IMR-90 (cell line): ENCODE measurements at regions not wholly inside any gene's neighbourhood (a gene's known extent, or its start where the extent isn't known, plus 50 kb on each side); places are given as distances from the start of the nearest gene placed in this dataset.

Source experiments
- ATAC-seq: fragments of 200-7000 bp; cut with Tn5 transposase; 2 replicates; pipeline ENCODE4 v1.9.1; 2020; ENCODE audit warnings: low read depth, mild to moderate bottlenecking, moderate library complexity
- BruUV-seq: library from RNA; stranded (reverse); fragments of 400-500 nt; replicated peaks from 2 replicates; lab custom pipeline; 2021; lab: Mats Ljungman, UMichigan
- CTCF ChIA-PET: fragments of 300-600 bp; formaldehyde crosslinking; extraction: SDS; loops from one replicate; lab custom pipeline; 2021; ENCODE audit warnings: antibody characterized with exemption; lab: Yijun Ruan, JAX
- POLR2A ChIA-PET: fragments of 300-600 bp; sonication (Branson Sonifier 250); formaldehyde crosslinking; loops from one replicate; lab custom pipeline; 2022; ENCODE audit warnings: antibody characterized with exemption; ENCODE audit not compliant: unreplicated experiment; lab: Charles Lee
- DNase-seq: peaks from one replicate; pipeline ENCODE4 v3.0.0; 2013
- H2AFZ ChIP-seq: replicated peaks from 2 replicates; pipeline ENCODE3; 2013; ENCODE audit warnings: low read length, mild to moderate bottlenecking; ENCODE audit not compliant: poor library complexity
- H2AK5ac ChIP-seq: 2 replicates; pipeline ENCODE4 v1.6.1; 2013; ENCODE audit warnings: low read depth, low read length, inconsistent platforms
- H2AK9ac ChIP-seq: replicated peaks from 2 replicates; pipeline ENCODE3; 2013; ENCODE audit warnings: mild to moderate bottlenecking, low read depth, low read length, moderate library complexity; ENCODE audit not compliant: poor library complexity
- H2BK120ac ChIP-seq: 2 replicates; pipeline ENCODE4 v1.6.1; 2013; ENCODE audit warnings: low read depth, low read length, inconsistent platforms
- H2BK15ac ChIP-seq: 3 replicates; pipeline ENCODE4 v1.6.1; 2013; ENCODE audit warnings: low read depth, low read length, inconsistent platforms
- H2BK20ac ChIP-seq: 2 replicates; pipeline ENCODE4 v1.6.1; 2013; ENCODE audit warnings: low read depth, mild to moderate bottlenecking, inconsistent platforms, low read length, moderate library complexity
- H2BK5ac ChIP-seq: 2 replicates; pipeline ENCODE4 v1.6.1; 2013; ENCODE audit warnings: mild to moderate bottlenecking, low read depth, low read length, inconsistent platforms; ENCODE audit not compliant: poor library complexity, severe bottlenecking
- H3K14ac ChIP-seq: replicated peaks from 2 replicates; pipeline ENCODE4 v1.6.1; 2013; ENCODE audit warnings: low read depth, low read length, inconsistent platforms
- H3K18ac ChIP-seq: 2 replicates; pipeline ENCODE4 v1.6.1; 2013; ENCODE audit warnings: low read depth, low read length, control low read depth
- H3K23ac ChIP-seq: 2 replicates; pipeline ENCODE4 v1.6.1; 2013; ENCODE audit warnings: low read depth, low read length, inconsistent platforms
- H3K27ac ChIP-seq: 2 replicates; pipeline ENCODE4 v1.5.1; 2013; ENCODE audit warnings: mild to moderate bottlenecking, control low read depth, low read length; ENCODE audit not compliant: insufficient read depth
- H3K27me3 ChIP-seq: 2 replicates; pipeline ENCODE4 v1.6.1; 2013; ENCODE audit warnings: low read length; ENCODE audit not compliant: control insufficient read depth, insufficient read depth
- H3K36me3 ChIP-seq: 2 replicates; pipeline ENCODE4 v1.6.1; 2013; ENCODE audit warnings: low read length, mixed read lengths; ENCODE audit not compliant: control insufficient read depth, insufficient read depth
- H3K4ac ChIP-seq: 2 replicates; pipeline ENCODE4 v1.6.1; 2013; ENCODE audit warnings: low read depth, low read length, inconsistent platforms
- H3K4me1 ChIP-seq: 2 replicates; pipeline ENCODE4 v1.6.1; 2013; ENCODE audit warnings: low read length, mixed read lengths; ENCODE audit not compliant: control insufficient read depth, insufficient read depth
- H3K4me2 ChIP-seq: 2 replicates; pipeline ENCODE4 v1.6.1; 2013; ENCODE audit warnings: low read depth, mild to moderate bottlenecking, control low read depth, low read length, moderate library complexity
- H3K4me3 ChIP-seq: 2 replicates; pipeline ENCODE4 v1.5.1; 2013; ENCODE audit warnings: low read depth, mild to moderate bottlenecking, control low read depth, low read length, moderate library complexity; ENCODE audit not compliant: insufficient read depth
- H3K56ac ChIP-seq: 2 replicates; pipeline ENCODE4 v1.6.1; 2013; ENCODE audit warnings: low read length, inconsistent platforms; ENCODE audit not compliant: insufficient read depth; ENCODE audit errors: extremely low read depth
- H3K79me1 ChIP-seq, 2 experiments: 2 replicates each; pipeline ENCODE4 v1.6.1; 2013; ENCODE audit warnings: low read length in 2 of 2, inconsistent platforms in 1 of 2, low read depth in 1 of 2
- H3K9ac ChIP-seq: 2 replicates; pipeline ENCODE4 v1.6.1; 2013; ENCODE audit warnings: low read depth, low read length, control low read depth
- H3K9me1 ChIP-seq: 2 replicates; pipeline ENCODE4 v1.6.1; 2013; ENCODE audit warnings: low read length, inconsistent platforms; ENCODE audit not compliant: insufficient read depth
- H3K9me3 ChIP-seq: 2 replicates; pipeline ENCODE4 v1.6.1; 2013; ENCODE audit warnings: low read length; ENCODE audit not compliant: control insufficient read depth, insufficient read depth
- H4K20me1 ChIP-seq: 2 replicates; pipeline ENCODE4 v1.6.1; 2013; ENCODE audit warnings: low read length, inconsistent platforms; ENCODE audit not compliant: insufficient read depth
- H4K5ac ChIP-seq: 2 replicates; pipeline ENCODE4 v1.6.1; 2013; ENCODE audit warnings: mild to moderate bottlenecking, low read depth, low read length, control low read depth
- H4K8ac ChIP-seq, 2 experiments: 2 replicates each; pipeline ENCODE4 v1.6.1; 2013; ENCODE audit warnings: low read depth in 2 of 2, low read length in 2 of 2, control low read depth in 1 of 2, inconsistent platforms in 1 of 2
- H4K91ac ChIP-seq: 2 replicates; pipeline ENCODE4 v1.6.1; 2013; ENCODE audit warnings: low read depth, low read length, inconsistent platforms; ENCODE audit not compliant: insufficient read depth
- BHLHE40 ChIP-seq: fragments of 150-350 bp; IDR thresholded peaks from 2 replicates; pipeline ENCODE4 v1.6.1; 2016; ENCODE audit warnings: mild to moderate bottlenecking, low read depth, low read length
- CEBPB ChIP-seq: IDR thresholded peaks from 2 replicates; pipeline ENCODE4 v1.6.1; 2012; ENCODE audit warnings: low read depth, low read length, improper control_type of control experiment
- CHD1 ChIP-seq: IDR thresholded peaks from 2 replicates; pipeline ENCODE4 v1.6.1; 2012; ENCODE audit warnings: low read depth, low read length, improper control_type of control experiment
- FOS ChIP-seq: fragments of 150-350 bp; IDR thresholded peaks from 2 replicates; pipeline ENCODE4 v1.6.1; 2016; ENCODE audit warnings: low read depth, low read length
- MAFK ChIP-seq: IDR thresholded peaks from 2 replicates; pipeline ENCODE4 v1.6.1; 2012; ENCODE audit warnings: low read depth, low read length, improper control_type of control experiment
- MAZ ChIP-seq: IDR thresholded peaks from 2 replicates; pipeline ENCODE4 v1.6.1; 2012; ENCODE audit warnings: low read depth, mild to moderate bottlenecking, low read length, improper control_type of control experiment, moderate library complexity, borderline replicate concordance
- MXI1 ChIP-seq: IDR thresholded peaks from 2 replicates; pipeline ENCODE4 v1.6.1; 2012; ENCODE audit warnings: low read depth, mild to moderate bottlenecking, low read length, moderate library complexity, borderline replicate concordance
- NFE2L2 ChIP-seq: fragments of 150-350 bp; IDR thresholded peaks from 2 replicates; pipeline ENCODE4 v1.6.1; 2016; ENCODE audit warnings: low read depth, mild to moderate bottlenecking, low read length
- POLR2A ChIP-seq: IDR thresholded peaks from 2 replicates; pipeline ENCODE4 v1.6.1; 2012; ENCODE audit warnings: mild to moderate bottlenecking, low read depth, low read length
- RAD21 ChIP-seq: IDR thresholded peaks from 2 replicates; pipeline ENCODE4 v1.6.1; 2012; ENCODE audit warnings: low read length, improper control_type of control experiment
- RCOR1 ChIP-seq: IDR thresholded peaks from 2 replicates; pipeline ENCODE4 v1.6.1; 2012; ENCODE audit warnings: mild to moderate bottlenecking, low read length, improper control_type of control experiment; ENCODE audit not compliant: insufficient replicate concordance
- RFX5 ChIP-seq: IDR thresholded peaks from 2 replicates; pipeline ENCODE4 v1.8.0; 2012; ENCODE audit warnings: low read depth, mild to moderate bottlenecking, low read length, moderate library complexity
- SMC3 ChIP-seq: fragments of 150-350 bp; IDR thresholded peaks from 2 replicates; pipeline ENCODE4 v1.6.1; 2016; ENCODE audit warnings: low read depth, mild to moderate bottlenecking, antibody characterized with exemption, low read length, moderate library complexity
- WGBS, 2 experiments: methylation state at CpG; one replicate each; pipeline versions ENCODE4 v1.1.5 to v1.1.7; 2013; ENCODE audit warnings: missing lambda C conversion rate in 2 of 2; ENCODE audit not compliant: insufficient read length in 1 of 2; ENCODE audit errors: extremely low coverage in 2 of 2; 5-methylcytosine and 5-hydroxymethylcytosine counted together
- dilution Hi-C: fragments of 300-500 bp; cut with HindIII; formaldehyde crosslinking; loops from one replicate; pipeline ENCODE4 v1.14.3; 2018; ENCODE audit warnings: low sequenced_read_pairs; ENCODE audit not compliant: unreplicated experiment
- in situ Hi-C: fragments of 300-500 bp; cut with MboI; formaldehyde crosslinking; loops from 3 replicates; pipeline ENCODE4 v1.14.3; 2019; ENCODE audit warnings: low sequenced_read_pairs, inconsistent platforms, mixed read lengths
- intact Hi-C: fragments of 100-400 bp; cut with micrococcal nuclease; formaldehyde crosslinking; loops from 2 replicates; pipeline ENCODE4 v1.10.0; 2022
- TF ChIP-seq, protein P1 (sequence below): conservative IDR thresholded peaks from 2 replicates; pipeline ENCODE4 v1.5.1; 2012; ENCODE audit warnings: mild to moderate bottlenecking, low read depth, low read length, improper control_type of control experiment
- TF ChIP-seq, protein P2 (sequence below): fragments of 150-350 bp; IDR thresholded peaks from 2 replicates; pipeline ENCODE4 v1.6.1; 2017; ENCODE audit warnings: mild to moderate bottlenecking, antibody characterized with exemption, low read length, low read depth
- TF ChIP-seq, protein P3 (sequence below): fragments of 150-350 bp; IDR thresholded peaks from 2 replicates; pipeline ENCODE4 v1.6.1; 2016; ENCODE audit warnings: low read depth, mild to moderate bottlenecking, low read length, moderate library complexity, borderline replicate concordance

DNA sequence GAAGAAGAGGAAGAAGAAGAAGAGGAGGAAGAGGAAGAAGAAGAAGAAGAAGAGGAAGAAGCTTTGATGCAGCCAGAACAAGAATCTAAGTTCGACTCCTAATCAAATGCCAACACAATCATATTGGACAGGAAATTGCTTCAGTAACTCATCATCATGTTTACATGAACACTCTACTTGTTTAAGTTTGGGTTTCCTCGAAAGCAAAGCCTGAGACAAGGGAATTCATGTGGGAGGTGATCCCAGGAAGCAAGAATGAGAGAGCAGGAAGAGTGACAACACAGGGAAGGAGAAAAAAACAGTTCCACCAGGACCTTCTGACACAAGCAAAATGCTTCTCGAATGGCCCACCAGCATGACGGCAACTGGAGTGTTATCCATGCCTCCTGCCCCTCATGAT is 279.0 kb downstream of the PMP22 start:
- H3K4me1 ChIP-seq: no peaks in the 10 kb centered on the region
- in situ Hi-C loops: no loop called here
- H2BK5ac ChIP-seq: no peak overlapping the region
- H2AFZ ChIP-seq: no peak overlapping the region
- H4K20me1 ChIP-seq: no peaks in the 10 kb centered on the region
- peaks cover 2% of the 10 kb centered on the region; the same call in 1 of the 2 replicates for H3K9me3 ChIP-seq
- no peaks in the 10 kb centered on the region for H3K9me1 ChIP-seq
- no peak overlapping the region for H3K4ac ChIP-seq
- dilution Hi-C loops: no loop called here
- H2BK120ac ChIP-seq: no peak overlapping the region
- peak; percentile 16 for DNase-seq
- H3K27me3 ChIP-seq: peaks cover 7% of the 10 kb centered on the region
- H3K4me2 ChIP-seq: no peak overlapping the region
- no peak overlapping the region for H2BK20ac ChIP-seq
- H3K18ac ChIP-seq: no peak overlapping the region
- H3K27ac ChIP-seq: no peak overlapping the region
- H3K4me3 ChIP-seq: no peak overlapping the region
- no TSS peak for BruUV-seq
- TF ChIP-seq CEBPB (no peak), POLR2A (no peak), BHLHE40 (no peak), FOS (no peak), RAD21 (no peak), CHD1 (no peak), MAZ (no peak), MXI1 (no peak), SMC3 (no peak), RFX5 (no peak), NFE2L2 (no peak), RCOR1 (no peak), MAFK (no peak)
- TF ChIP-seq, protein P1, sequence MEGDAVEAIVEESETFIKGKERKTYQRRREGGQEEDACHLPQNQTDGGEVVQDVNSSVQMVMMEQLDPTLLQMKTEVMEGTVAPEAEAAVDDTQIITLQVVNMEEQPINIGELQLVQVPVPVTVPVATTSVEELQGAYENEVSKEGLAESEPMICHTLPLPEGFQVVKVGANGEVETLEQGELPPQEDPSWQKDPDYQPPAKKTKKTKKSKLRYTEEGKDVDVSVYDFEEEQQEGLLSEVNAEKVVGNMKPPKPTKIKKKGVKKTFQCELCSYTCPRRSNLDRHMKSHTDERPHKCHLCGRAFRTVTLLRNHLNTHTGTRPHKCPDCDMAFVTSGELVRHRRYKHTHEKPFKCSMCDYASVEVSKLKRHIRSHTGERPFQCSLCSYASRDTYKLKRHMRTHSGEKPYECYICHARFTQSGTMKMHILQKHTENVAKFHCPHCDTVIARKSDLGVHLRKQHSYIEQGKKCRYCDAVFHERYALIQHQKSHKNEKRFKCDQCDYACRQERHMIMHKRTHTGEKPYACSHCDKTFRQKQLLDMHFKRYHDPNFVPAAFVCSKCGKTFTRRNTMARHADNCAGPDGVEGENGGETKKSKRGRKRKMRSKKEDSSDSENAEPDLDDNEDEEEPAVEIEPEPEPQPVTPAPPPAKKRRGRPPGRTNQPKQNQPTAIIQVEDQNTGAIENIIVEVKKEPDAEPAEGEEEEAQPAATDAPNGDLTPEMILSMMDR: no peak
- TF ChIP-seq, protein P2, sequence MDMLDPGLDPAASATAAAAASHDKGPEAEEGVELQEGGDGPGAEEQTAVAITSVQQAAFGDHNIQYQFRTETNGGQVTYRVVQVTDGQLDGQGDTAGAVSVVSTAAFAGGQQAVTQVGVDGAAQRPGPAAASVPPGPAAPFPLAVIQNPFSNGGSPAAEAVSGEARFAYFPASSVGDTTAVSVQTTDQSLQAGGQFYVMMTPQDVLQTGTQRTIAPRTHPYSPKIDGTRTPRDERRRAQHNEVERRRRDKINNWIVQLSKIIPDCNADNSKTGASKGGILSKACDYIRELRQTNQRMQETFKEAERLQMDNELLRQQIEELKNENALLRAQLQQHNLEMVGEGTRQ: no peak
- TF ChIP-seq, protein P3, sequence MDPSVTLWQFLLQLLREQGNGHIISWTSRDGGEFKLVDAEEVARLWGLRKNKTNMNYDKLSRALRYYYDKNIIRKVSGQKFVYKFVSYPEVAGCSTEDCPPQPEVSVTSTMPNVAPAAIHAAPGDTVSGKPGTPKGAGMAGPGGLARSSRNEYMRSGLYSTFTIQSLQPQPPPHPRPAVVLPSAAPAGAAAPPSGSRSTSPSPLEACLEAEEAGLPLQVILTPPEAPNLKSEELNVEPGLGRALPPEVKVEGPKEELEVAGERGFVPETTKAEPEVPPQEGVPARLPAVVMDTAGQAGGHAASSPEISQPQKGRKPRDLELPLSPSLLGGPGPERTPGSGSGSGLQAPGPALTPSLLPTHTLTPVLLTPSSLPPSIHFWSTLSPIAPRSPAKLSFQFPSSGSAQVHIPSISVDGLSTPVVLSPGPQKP: no peak
- no peak overlapping the region for H3K14ac ChIP-seq
- H3K36me3 ChIP-seq: no peaks in the 10 kb centered on the region
- no peak overlapping the region for H2BK15ac ChIP-seq
- H3K79me1 ChIP-seq: no peaks in the 10 kb centered on the region
- H2AK5ac ChIP-seq: no peak overlapping the region
- no peak overlapping the region for H3K9ac ChIP-seq
- POLR2A ChIA-PET: no interaction called here
- no peak overlapping the region for H4K8ac ChIP-seq
- intact Hi-C loops: no loop called here
- CTCF ChIA-PET: no interaction called here
- no peak overlapping the region for H3K56ac ChIP-seq
- WGBS, 2 experiments: 17% methylated on average over 2 of the region's 4 CpGs; no CpG with 5 or more reads in 1 of the 2 experiments
- H2AK9ac ChIP-seq: no peak overlapping the region
- no peak overlapping the region for H4K5ac ChIP-seq
- no peak overlapping the region for H4K91ac ChIP-seq
- ATAC-seq: no peak
- no peak overlapping the region for H3K23ac ChIP-seq
